Neural cell (in vitro differentiated cells): ENCODE measurements at regions not wholly inside any gene's neighbourhood (a gene's known extent, or its start where the extent isn't known, plus 50 kb on each side); places are given as distances from the start of the nearest gene placed in this dataset.

Experiments
- EP300 ChIP-seq: fragments of 450-650 bp; conservative IDR thresholded peaks from 2 replicates; pipeline ENCODE4 v1.6.1; 2014; ENCODE audit warnings: antibody characterized with exemption, mild to moderate bottlenecking, moderate library complexity; ENCODE audit not compliant: poor library complexity, severe bottlenecking
- POLR2AphosphoS5 ChIP-seq: IDR thresholded peaks from 2 replicates; pipeline ENCODE4 v1.6.1; 2012
- SMC3 ChIP-seq: fragments of 450-650 bp; conservative IDR thresholded peaks from 2 replicates; pipeline ENCODE4 v1.6.1; 2014; ENCODE audit warnings: antibody characterized with exemption, mild to moderate bottlenecking, moderate library complexity; ENCODE audit not compliant: poor library complexity
- TAF1 ChIP-seq: IDR thresholded peaks from 2 replicates; pipeline ENCODE4 v1.6.1; 2012; ENCODE audit warnings: low read depth
- TF ChIP-seq, protein P1 (sequence below): fragments of 450-650 bp; IDR thresholded peaks from 2 replicates; pipeline ENCODE4 v1.5.1; 2014; ENCODE audit warnings: antibody characterized with exemption, mild to moderate bottlenecking, moderate library complexity; ENCODE audit not compliant: poor library complexity, severe bottlenecking

DNA sequence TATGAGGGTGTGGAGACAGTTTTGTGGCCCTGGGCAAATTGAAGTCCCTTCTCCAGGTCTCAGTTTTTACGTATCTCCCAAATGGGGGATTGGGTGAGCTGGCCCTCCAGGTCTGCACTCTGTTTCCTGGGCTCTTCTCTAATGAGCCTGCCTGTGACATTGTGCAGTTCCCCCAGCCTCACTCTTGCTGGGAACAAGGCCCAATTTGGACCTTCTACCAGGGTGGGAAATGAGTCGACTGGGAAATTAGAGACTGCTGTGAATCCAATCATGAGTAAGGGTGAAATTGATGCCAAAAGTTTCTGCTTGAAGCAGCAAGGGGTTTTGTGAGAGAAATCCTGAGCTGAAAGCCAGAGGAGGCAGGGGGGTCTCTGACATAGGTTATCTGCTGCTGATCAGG is 71.5 kb upstream of the KSR1 start:
- TF ChIP-seq, protein P1, sequence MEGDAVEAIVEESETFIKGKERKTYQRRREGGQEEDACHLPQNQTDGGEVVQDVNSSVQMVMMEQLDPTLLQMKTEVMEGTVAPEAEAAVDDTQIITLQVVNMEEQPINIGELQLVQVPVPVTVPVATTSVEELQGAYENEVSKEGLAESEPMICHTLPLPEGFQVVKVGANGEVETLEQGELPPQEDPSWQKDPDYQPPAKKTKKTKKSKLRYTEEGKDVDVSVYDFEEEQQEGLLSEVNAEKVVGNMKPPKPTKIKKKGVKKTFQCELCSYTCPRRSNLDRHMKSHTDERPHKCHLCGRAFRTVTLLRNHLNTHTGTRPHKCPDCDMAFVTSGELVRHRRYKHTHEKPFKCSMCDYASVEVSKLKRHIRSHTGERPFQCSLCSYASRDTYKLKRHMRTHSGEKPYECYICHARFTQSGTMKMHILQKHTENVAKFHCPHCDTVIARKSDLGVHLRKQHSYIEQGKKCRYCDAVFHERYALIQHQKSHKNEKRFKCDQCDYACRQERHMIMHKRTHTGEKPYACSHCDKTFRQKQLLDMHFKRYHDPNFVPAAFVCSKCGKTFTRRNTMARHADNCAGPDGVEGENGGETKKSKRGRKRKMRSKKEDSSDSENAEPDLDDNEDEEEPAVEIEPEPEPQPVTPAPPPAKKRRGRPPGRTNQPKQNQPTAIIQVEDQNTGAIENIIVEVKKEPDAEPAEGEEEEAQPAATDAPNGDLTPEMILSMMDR: no peak
- TF ChIP-seq POLR2AphosphoS5: no peak
- TF ChIP-seq SMC3: no peak
- no peak for TF ChIP-seq TAF1
- no peak for TF ChIP-seq EP300
